ENCODE measurements at regions not wholly inside any gene's neighbourhood (a gene's known extent, or its start where the extent isn't known, plus 50 kb on each side); places are given as distances from the start of the nearest gene placed in this dataset.

GRCh38 chr4:120589787-120590186 is 332.7 kb downstream of the PRDM5 start:
- Histone ChIP-seq H3K4me3 (no peak overlapping the region), H3K27me3 (no peaks in the 10 kb centered on the region), H3K36me3 (no peaks in the 10 kb centered on the region), H3K27ac (no peak overlapping the region), H3K4me1 (ENCODE audit: insufficient read depth) (no peaks in the 10 kb centered on the region), H3K9me3 (no peaks in the 10 kb centered on the region)
- 23 to 42% (median 29%) methylated on average over 2 of the region's 2 CpGs for WGBS, 3 donors
- DNase-seq, result no peak
- intact Hi-C loops (cut with DNase I), result no loop called here
- no peak for TF ChIP-seq EP300 (IDR thresholded peaks at IDR 0.05)
- no peak for TF ChIP-seq CTCF (IDR thresholded peaks at IDR 0.05)
- TF ChIP-seq POLR2A (IDR thresholded peaks at IDR 0.05), result no peak

GRCh38 chr4:120568731-120569130 is 353.8 kb downstream of the PRDM5 start:
- no peaks in the 10 kb centered on the region for H3K36me3 ChIP-seq
- H3K27ac ChIP-seq, result no peak overlapping the region
- no peak overlapping the region for H3K4me3 ChIP-seq
- no peak for DNase-seq
- H3K4me1 ChIP-seq (ENCODE audit: insufficient read depth), result no peaks in the 10 kb centered on the region
- TF ChIP-seq CTCF (IDR thresholded peaks at IDR 0.05), result no peak
- TF ChIP-seq POLR2A (IDR thresholded peaks at IDR 0.05), result no peak
- TF ChIP-seq EP300 (IDR thresholded peaks at IDR 0.05), result no peak
- H3K27me3 ChIP-seq, result peaks cover 2% of the 10 kb centered on the region
- 14 to 19% (median 17%) methylated on average over 2 of the region's 2 CpGs for WGBS, 3 donors
- intact Hi-C loops (cut with DNase I), result no loop called here
- H3K9me3 ChIP-seq, result no peaks in the 10 kb centered on the region

GRCh38 chr4:120561648-120562047 is 360.9 kb downstream of the PRDM5 start:
- intact Hi-C loops (cut with DNase I), result no loop called here
- no peak overlapping the region for H3K27ac ChIP-seq
- H3K9me3 ChIP-seq, result no peaks in the 10 kb centered on the region
- H3K4me1 ChIP-seq (ENCODE audit: insufficient read depth), result no peaks in the 10 kb centered on the region
- no peak for DNase-seq
- no peaks in the 10 kb centered on the region for H3K36me3 ChIP-seq
- TF ChIP-seq POLR2A (IDR thresholded peaks at IDR 0.05), result no peak
- TF ChIP-seq CTCF (IDR thresholded peaks at IDR 0.05), result no peak
- no peak for TF ChIP-seq EP300 (IDR thresholded peaks at IDR 0.05)
- H3K27me3 ChIP-seq, result no peaks in the 10 kb centered on the region
- WGBS, 3 donors, result 88 to 97% (median 95%) methylated on average over 2 of the region's 2 CpGs
- H3K4me3 ChIP-seq, result no peak overlapping the region

GRCh38 chr4:120557372-120557771 is 365.2 kb downstream of the PRDM5 start:
- Histone ChIP-seq H3K9me3 (no peaks in the 10 kb centered on the region), H3K27ac (no peak overlapping the region), H3K27me3 (no peaks in the 10 kb centered on the region), H3K36me3 (no peaks in the 10 kb centered on the region), H3K4me1 (ENCODE audit: insufficient read depth) (no peaks in the 10 kb centered on the region), H3K4me3 (no peak overlapping the region)
- intact Hi-C loops (cut with DNase I), result no loop called here
- no peak for DNase-seq
- WGBS, 3 donors, result 85 to 92% (median 92%) methylated on average over 2 of the region's 2 CpGs
- TF ChIP-seq CTCF (IDR thresholded peaks at IDR 0.05) (no peak), POLR2A (IDR thresholded peaks at IDR 0.05) (no peak), EP300 (IDR thresholded peaks at IDR 0.05) (no peak)

- TF ChIP-seq EP300 (IDR thresholded peaks at IDR 0.05) (no peak), POLR2A (IDR thresholded peaks at IDR 0.05) (no peak), CTCF (IDR thresholded peaks at IDR 0.05) (no peak)
- Histone ChIP-seq H3K27me3 (no peaks in the 10 kb centered on the region), H3K4me1 (ENCODE audit: insufficient read depth) (no peaks in the 10 kb centered on the region), H3K4me3 (no peak overlapping the region), H3K9me3 (no peaks in the 10 kb centered on the region), H3K27ac (no peak overlapping the region), H3K36me3 (no peaks in the 10 kb centered on the region)
- intact Hi-C loops (cut with DNase I), result no loop called here
- 10 to 35% (median 14%) methylated on average over 2 of the region's 2 CpGs for WGBS, 3 donors
- no peak for DNase-seq
These were observed 367.5 kb downstream of the PRDM5 start for GRCh38 chr4:120555058-120555457.

Data from ovary (tissue), 7 donors.